IMR-90 (cell line): ENCODE measurements at regions not wholly inside any gene's neighbourhood (a gene's known extent, or its start where the extent isn't known, plus 50 kb on each side); places are given as distances from the start of the nearest gene placed in this dataset.

ENCODE experiments used
- ATAC-seq: fragments of 200-7000 bp; cut with Tn5 transposase; 2 replicates; pipeline ENCODE4 v1.9.1; 2020; ENCODE audit warnings: low read depth, mild to moderate bottlenecking, moderate library complexity
- BruUV-seq: library from RNA; stranded (reverse); fragments of 400-500 nt; replicated peaks from 2 replicates; lab custom pipeline; 2021; lab: Mats Ljungman, UMichigan
- CTCF ChIA-PET: fragments of 300-600 bp; formaldehyde crosslinking; extraction: SDS; loops from one replicate; lab custom pipeline; 2021; ENCODE audit warnings: antibody characterized with exemption; lab: Yijun Ruan, JAX
- POLR2A ChIA-PET: fragments of 300-600 bp; sonication (Branson Sonifier 250); formaldehyde crosslinking; loops from one replicate; lab custom pipeline; 2022; ENCODE audit warnings: antibody characterized with exemption; ENCODE audit not compliant: unreplicated experiment; lab: Charles Lee
- DNase-seq: peaks from one replicate; pipeline ENCODE4 v3.0.0; 2013
- H2AFZ ChIP-seq: replicated peaks from 2 replicates; pipeline ENCODE3; 2013; ENCODE audit warnings: low read length, mild to moderate bottlenecking; ENCODE audit not compliant: poor library complexity
- H2AK5ac ChIP-seq: 2 replicates; pipeline ENCODE4 v1.6.1; 2013; ENCODE audit warnings: low read depth, low read length, inconsistent platforms
- H2AK9ac ChIP-seq: replicated peaks from 2 replicates; pipeline ENCODE3; 2013; ENCODE audit warnings: mild to moderate bottlenecking, low read depth, low read length, moderate library complexity; ENCODE audit not compliant: poor library complexity
- H2BK120ac ChIP-seq: 2 replicates; pipeline ENCODE4 v1.6.1; 2013; ENCODE audit warnings: low read depth, low read length, inconsistent platforms
- H2BK15ac ChIP-seq: 3 replicates; pipeline ENCODE4 v1.6.1; 2013; ENCODE audit warnings: low read depth, low read length, inconsistent platforms
- H2BK20ac ChIP-seq: 2 replicates; pipeline ENCODE4 v1.6.1; 2013; ENCODE audit warnings: low read depth, mild to moderate bottlenecking, inconsistent platforms, low read length, moderate library complexity
- H2BK5ac ChIP-seq: 2 replicates; pipeline ENCODE4 v1.6.1; 2013; ENCODE audit warnings: mild to moderate bottlenecking, low read depth, low read length, inconsistent platforms; ENCODE audit not compliant: poor library complexity, severe bottlenecking
- H3K14ac ChIP-seq: replicated peaks from 2 replicates; pipeline ENCODE4 v1.6.1; 2013; ENCODE audit warnings: low read depth, low read length, inconsistent platforms
- H3K18ac ChIP-seq: 2 replicates; pipeline ENCODE4 v1.6.1; 2013; ENCODE audit warnings: low read depth, low read length, control low read depth
- H3K23ac ChIP-seq: 2 replicates; pipeline ENCODE4 v1.6.1; 2013; ENCODE audit warnings: low read depth, low read length, inconsistent platforms
- H3K27ac ChIP-seq: 2 replicates; pipeline ENCODE4 v1.5.1; 2013; ENCODE audit warnings: mild to moderate bottlenecking, control low read depth, low read length; ENCODE audit not compliant: insufficient read depth
- H3K27me3 ChIP-seq: 2 replicates; pipeline ENCODE4 v1.6.1; 2013; ENCODE audit warnings: low read length; ENCODE audit not compliant: control insufficient read depth, insufficient read depth
- H3K36me3 ChIP-seq: 2 replicates; pipeline ENCODE4 v1.6.1; 2013; ENCODE audit warnings: low read length, mixed read lengths; ENCODE audit not compliant: control insufficient read depth, insufficient read depth
- H3K4ac ChIP-seq: 2 replicates; pipeline ENCODE4 v1.6.1; 2013; ENCODE audit warnings: low read depth, low read length, inconsistent platforms
- H3K4me1 ChIP-seq: 2 replicates; pipeline ENCODE4 v1.6.1; 2013; ENCODE audit warnings: low read length, mixed read lengths; ENCODE audit not compliant: control insufficient read depth, insufficient read depth
- H3K4me2 ChIP-seq: 2 replicates; pipeline ENCODE4 v1.6.1; 2013; ENCODE audit warnings: low read depth, mild to moderate bottlenecking, control low read depth, low read length, moderate library complexity
- H3K4me3 ChIP-seq: 2 replicates; pipeline ENCODE4 v1.5.1; 2013; ENCODE audit warnings: low read depth, mild to moderate bottlenecking, control low read depth, low read length, moderate library complexity; ENCODE audit not compliant: insufficient read depth
- H3K56ac ChIP-seq: 2 replicates; pipeline ENCODE4 v1.6.1; 2013; ENCODE audit warnings: low read length, inconsistent platforms; ENCODE audit not compliant: insufficient read depth; ENCODE audit errors: extremely low read depth
- H3K79me1 ChIP-seq, 2 experiments: 2 replicates each; pipeline ENCODE4 v1.6.1; 2013; ENCODE audit warnings: low read length in 2 of 2, inconsistent platforms in 1 of 2, low read depth in 1 of 2
- H3K9ac ChIP-seq: 2 replicates; pipeline ENCODE4 v1.6.1; 2013; ENCODE audit warnings: low read depth, low read length, control low read depth
- H3K9me1 ChIP-seq: 2 replicates; pipeline ENCODE4 v1.6.1; 2013; ENCODE audit warnings: low read length, inconsistent platforms; ENCODE audit not compliant: insufficient read depth
- H3K9me3 ChIP-seq: 2 replicates; pipeline ENCODE4 v1.6.1; 2013; ENCODE audit warnings: low read length; ENCODE audit not compliant: control insufficient read depth, insufficient read depth
- H4K20me1 ChIP-seq: 2 replicates; pipeline ENCODE4 v1.6.1; 2013; ENCODE audit warnings: low read length, inconsistent platforms; ENCODE audit not compliant: insufficient read depth
- H4K5ac ChIP-seq: 2 replicates; pipeline ENCODE4 v1.6.1; 2013; ENCODE audit warnings: mild to moderate bottlenecking, low read depth, low read length, control low read depth
- H4K8ac ChIP-seq, 2 experiments: 2 replicates each; pipeline ENCODE4 v1.6.1; 2013; ENCODE audit warnings: low read depth in 2 of 2, low read length in 2 of 2, control low read depth in 1 of 2, inconsistent platforms in 1 of 2
- H4K91ac ChIP-seq: 2 replicates; pipeline ENCODE4 v1.6.1; 2013; ENCODE audit warnings: low read depth, low read length, inconsistent platforms; ENCODE audit not compliant: insufficient read depth
- BHLHE40 ChIP-seq: fragments of 150-350 bp; IDR thresholded peaks from 2 replicates; pipeline ENCODE4 v1.6.1; 2016; ENCODE audit warnings: mild to moderate bottlenecking, low read depth, low read length
- FOS ChIP-seq: fragments of 150-350 bp; IDR thresholded peaks from 2 replicates; pipeline ENCODE4 v1.6.1; 2016; ENCODE audit warnings: low read depth, low read length
- MAFK ChIP-seq: IDR thresholded peaks from 2 replicates; pipeline ENCODE4 v1.6.1; 2012; ENCODE audit warnings: low read depth, low read length, improper control_type of control experiment
- WGBS, 2 experiments: methylation state at CpG; one replicate each; pipeline versions ENCODE4 v1.1.5 to v1.1.7; 2013; ENCODE audit warnings: missing lambda C conversion rate in 2 of 2; ENCODE audit not compliant: insufficient read length in 1 of 2; ENCODE audit errors: extremely low coverage in 2 of 2; 5-methylcytosine and 5-hydroxymethylcytosine counted together
- dilution Hi-C: fragments of 300-500 bp; cut with HindIII; formaldehyde crosslinking; loops from one replicate; pipeline ENCODE4 v1.14.3; 2018; ENCODE audit warnings: low sequenced_read_pairs; ENCODE audit not compliant: unreplicated experiment
- in situ Hi-C: fragments of 300-500 bp; cut with MboI; formaldehyde crosslinking; loops from 3 replicates; pipeline ENCODE4 v1.14.3; 2019; ENCODE audit warnings: low sequenced_read_pairs, inconsistent platforms, mixed read lengths
- intact Hi-C: fragments of 100-400 bp; cut with micrococcal nuclease; formaldehyde crosslinking; loops from 2 replicates; pipeline ENCODE4 v1.10.0; 2022

- Histone ChIP-seq H3K4me2 (no peak overlapping the region; the same call in 1 of the 2 replicates), H3K9ac (no peak overlapping the region), H3K23ac (no peak overlapping the region; the same call in 1 of the 2 replicates), H3K27me3 (no peaks in the 10 kb centered on the region), H3K4me3 (no peak overlapping the region), H3K36me3 (no peaks in the 10 kb centered on the region), H2AK9ac (no peak overlapping the region), H2BK120ac (no peak overlapping the region), H2AFZ (no peak overlapping the region), H3K18ac (no peak overlapping the region; the same call in 1 of the 2 replicates), H2BK20ac (no peak overlapping the region), H4K20me1 (no peaks in the 10 kb centered on the region), H4K8ac (no peak overlapping the region), H3K79me1 (no peaks in the 10 kb centered on the region), H2BK5ac (no peak overlapping the region), H3K9me1 (peaks cover 5% of the 10 kb centered on the region), H4K5ac (no peak overlapping the region), H4K91ac (no peak overlapping the region), H2AK5ac (no peak overlapping the region), H3K4me1 (peaks cover 3% of the 10 kb centered on the region), H3K27ac (no peak overlapping the region), H3K14ac (peak overlapping the region; percentile 37; the same call in 1 of the 2 replicates), H3K9me3 (no peaks in the 10 kb centered on the region), H2BK15ac (no peak overlapping the region), H3K56ac (no peak overlapping the region), H3K4ac (no peak overlapping the region)
- dilution Hi-C loops (no loop called here), in situ Hi-C loops (no loop called here), intact Hi-C loops (no loop called here)
- ChIA-PET POLR2A (no interaction called here), CTCF (no interaction called here)
- DNase-seq (peak; percentile 60), ATAC-seq (no peak)
- BruUV-seq, result no TSS peak
- TF ChIP-seq BHLHE40 (no peak), FOS (peak; percentile 63; the same call in 1 of the 2 replicates), MAFK (no peak)
- no CpG with 5 or more reads among the region's 2 CpGs for WGBS, 2 experiments
Measured at GRCh38 chr2:101546376-101547058, 71.6 kb upstream of the RFX8 start.
